Ectodermal cell (in vitro differentiated cells): ENCODE measurements at regions not wholly inside any gene's neighbourhood (a gene's known extent, or its start where the extent isn't known, plus 50 kb on each side); places are given as distances from the start of the nearest gene placed in this dataset.

Experiments used
- H3K27ac ChIP-seq: 2 replicates; pipeline ENCODE4 v1.7.0; 2013; ENCODE audit warnings: mild to moderate bottlenecking, low read depth, low read length; ENCODE audit not compliant: insufficient read depth, poor library complexity, severe bottlenecking
- H3K27me3 ChIP-seq: 2 replicates; pipeline ENCODE4 v1.7.0; 2013; ENCODE audit warnings: mild to moderate bottlenecking, low read length; ENCODE audit not compliant: insufficient read depth, control insufficient read depth, poor library complexity, severe bottlenecking
- H3K36me3 ChIP-seq: one replicate; pipeline ENCODE4 v1.7.0; 2013; ENCODE audit warnings: low read length; ENCODE audit not compliant: control insufficient read depth, insufficient read depth
- H3K4me1 ChIP-seq: one replicate; pipeline ENCODE4 v1.7.0; 2013; ENCODE audit warnings: low read length; ENCODE audit not compliant: control insufficient read depth, insufficient read depth
- H3K4me3 ChIP-seq: 2 replicates; pipeline ENCODE4 v1.7.0; 2013; ENCODE audit warnings: low read depth, low read length, control low read depth; ENCODE audit not compliant: insufficient read depth
- H3K9me3 ChIP-seq: 2 replicates; pipeline ENCODE4 v1.7.0; 2013; ENCODE audit warnings: mild to moderate bottlenecking, low read length, moderate library complexity; ENCODE audit not compliant: control insufficient read depth
- WGBS, 2 experiments: methylation state at CpG; one replicate each; pipeline ENCODE4 v1.1.7; 2013; ENCODE audit warnings: missing lambda C conversion rate in 2 of 2; 5-methylcytosine and 5-hydroxymethylcytosine counted together

- Histone ChIP-seq H3K9me3 (no peaks in the 10 kb centered on the region), H3K27me3 (no peaks in the 10 kb centered on the region), H3K27ac (no peak overlapping the region), H3K36me3 (no peaks in the 10 kb centered on the region), H3K4me3 (no peak overlapping the region), H3K4me1 (no peaks in the 10 kb centered on the region)
- WGBS, 2 experiments = 94 to 95% methylated on average over 6 of the region's 6 CpGs
Measured at GRCh38 chr2:67848551-67849285, 214.1 kb downstream of the C1D start.

GRCh38 chr2:67851016-67851415, 211.8 kb downstream of the C1D start:
- Histone ChIP-seq H3K27me3 (no peaks in the 10 kb centered on the region), H3K4me1 (no peaks in the 10 kb centered on the region), H3K27ac (no peak overlapping the region), H3K9me3 (no peaks in the 10 kb centered on the region), H3K36me3 (no peaks in the 10 kb centered on the region), H3K4me3 (no peak overlapping the region)
- 88 to 97% methylated on average over 3 of the region's 3 CpGs for WGBS, 2 experiments

GRCh38 chr2:67851956-67852824, 210.6 kb downstream of the C1D start:
- Histone ChIP-seq H3K4me3 (no peak overlapping the region), H3K27ac (no peak overlapping the region), H3K4me1 (no peaks in the 10 kb centered on the region), H3K9me3 (no peaks in the 10 kb centered on the region), H3K27me3 (no peaks in the 10 kb centered on the region), H3K36me3 (no peaks in the 10 kb centered on the region)
- 80 to 81% methylated on average over 8 of the region's 8 CpGs for WGBS, 2 experiments

GRCh38 chr2:67854103-67854743, 208.6 kb downstream of the C1D start:
- 90 to 94% methylated on average over 6 of the region's 6 CpGs for WGBS, 2 experiments
- H3K4me1 ChIP-seq = no peaks in the 10 kb centered on the region

GRCh38 chr2:67854798-67855197, 208.0 kb downstream of the C1D start:
- Histone ChIP-seq H3K36me3 (no peaks in the 10 kb centered on the region), H3K27me3 (no peaks in the 10 kb centered on the region), H3K4me3 (no peak overlapping the region), H3K27ac (no peak overlapping the region), H3K9me3 (no peaks in the 10 kb centered on the region), H3K4me1 (no peaks in the 10 kb centered on the region)
- 91 to 100% methylated on average over 1 of the region's 1 CpG for WGBS, 2 experiments

More at GRCh38 chr2:67854103-67854743, 208.6 kb downstream of the C1D start:
- no peaks in the 10 kb centered on the region for H3K36me3 ChIP-seq
- H3K27me3 ChIP-seq = no peaks in the 10 kb centered on the region
- H3K9me3 ChIP-seq = no peaks in the 10 kb centered on the region
- H3K4me3 ChIP-seq = no peak overlapping the region
- H3K27ac ChIP-seq = no peak overlapping the region

DNA sequence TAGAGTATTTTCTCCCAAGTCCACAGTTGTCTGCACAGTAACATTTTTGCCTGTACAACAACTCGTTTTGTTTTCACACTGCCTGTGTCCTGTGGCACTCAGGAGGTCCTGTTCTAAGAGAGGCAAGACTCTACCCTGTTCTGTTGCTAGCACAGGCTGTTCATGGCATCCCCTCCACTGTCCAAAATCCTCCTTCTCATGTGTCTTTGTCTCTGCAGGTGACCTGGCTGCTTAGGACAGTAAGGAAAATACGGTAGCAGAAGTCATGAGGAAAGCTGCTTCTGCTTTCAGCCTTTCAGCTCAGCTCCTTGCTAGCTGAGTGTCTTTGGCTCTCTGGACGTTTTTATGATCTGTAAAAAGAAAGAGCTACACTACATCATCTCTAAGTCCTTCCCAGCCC, 205.9 kb downstream of the C1D start:
- H3K4me1 ChIP-seq = no peaks in the 10 kb centered on the region
- WGBS, 2 experiments = 81 to 88% methylated on average over 3 of the region's 3 CpGs
- no peak overlapping the region for H3K4me3 ChIP-seq
- H3K9me3 ChIP-seq = no peaks in the 10 kb centered on the region
- no peak overlapping the region for H3K27ac ChIP-seq
- H3K27me3 ChIP-seq = no peaks in the 10 kb centered on the region
- no peaks in the 10 kb centered on the region for H3K36me3 ChIP-seq

DNA sequence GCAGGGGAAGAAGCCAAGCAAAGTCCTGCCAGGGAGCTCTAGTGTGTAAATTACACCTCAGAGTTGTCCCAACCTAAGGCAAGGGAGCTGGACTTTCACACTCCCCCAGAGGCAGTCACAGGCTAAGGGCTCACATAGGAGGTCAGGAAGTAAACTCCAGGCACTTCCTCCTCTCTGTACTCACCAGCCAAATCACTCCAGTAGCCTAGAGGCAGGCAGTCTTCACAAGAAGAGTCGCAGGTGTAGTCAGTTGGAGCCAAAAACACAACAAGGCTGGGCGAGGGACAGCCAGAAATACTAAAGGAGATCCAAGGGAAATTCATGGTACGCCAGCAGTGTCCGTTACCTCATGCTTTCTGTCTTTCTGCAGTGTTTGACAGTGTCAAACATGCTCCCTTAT, 205.0 kb downstream of the C1D start:
- WGBS, 2 experiments = 93 to 95% methylated on average over 4 of the region's 4 CpGs
- Histone ChIP-seq H3K27ac (no peak overlapping the region), H3K4me1 (no peaks in the 10 kb centered on the region), H3K9me3 (no peaks in the 10 kb centered on the region), H3K4me3 (no peak overlapping the region), H3K27me3 (no peaks in the 10 kb centered on the region), H3K36me3 (no peaks in the 10 kb centered on the region)

GRCh38 chr2:67858886-67859285, 203.9 kb downstream of the C1D start:
- no peaks in the 10 kb centered on the region for H3K36me3 ChIP-seq
- 87 to 88% methylated on average over 3 of the region's 3 CpGs for WGBS, 2 experiments
- H3K4me1 ChIP-seq = no peaks in the 10 kb centered on the region
- H3K27me3 ChIP-seq = no peaks in the 10 kb centered on the region
- H3K4me3 ChIP-seq = no peak overlapping the region
- H3K27ac ChIP-seq = no peak overlapping the region
- no peaks in the 10 kb centered on the region for H3K9me3 ChIP-seq

GRCh38 chr2:67865917-67866316, 196.9 kb downstream of the C1D start:
- Histone ChIP-seq H3K4me1 (no peaks in the 10 kb centered on the region), H3K36me3 (no peaks in the 10 kb centered on the region), H3K4me3 (no peak overlapping the region), H3K27me3 (no peaks in the 10 kb centered on the region), H3K27ac (no peak overlapping the region), H3K9me3 (no peaks in the 10 kb centered on the region)
- WGBS, 2 experiments = 62% methylated on average over 3 of the region's 3 CpGs

GRCh38 chr2:67867735-67868134, 195.1 kb downstream of the C1D start:
- Histone ChIP-seq H3K27ac (no peak overlapping the region), H3K36me3 (no peaks in the 10 kb centered on the region), H3K4me1 (no peaks in the 10 kb centered on the region), H3K9me3 (no peaks in the 10 kb centered on the region), H3K4me3 (no peak overlapping the region), H3K27me3 (no peaks in the 10 kb centered on the region)
- WGBS, 2 experiments = 90 to 94% methylated on average over 3 to 5 of the region's 5 CpGs
